GM18507 (cell line): ENCODE measurements at regions not wholly inside any gene's neighbourhood (a gene's known extent, or its start where the extent isn't known, plus 50 kb on each side); places are given as distances from the start of the nearest gene placed in this dataset.
A peak's percentile ranks its signal among the peaks of the same experiment; 100 is the strongest.

Source experiments
- DNase-seq: peaks from one replicate; pipeline ENCODE4 v3.0.0; 2011; ENCODE audit warnings: low read depth; ENCODE audit not compliant: insufficient read length; ENCODE audit errors: extremely low spot score
- FAIRE-seq: peaks from 2 replicates; lab custom pipeline; 2011; peaks lifted over from hg19 to GRCh38; lab: Jason Lieb, UNC

GRCh38 chr2:151096235-151096634 is 165.4 kb downstream of the RBM43 start:
- DNase-seq (no peak), FAIRE-seq (no peak)

- DNase-seq (no peak), FAIRE-seq (no peak)
Observed at GRCh38 chr2:151095463-151095862, 166.2 kb downstream of the RBM43 start.

- no peak for FAIRE-seq
Observed at GRCh38 chr2:151091583-151091982, 170.1 kb downstream of the RBM43 start.

GRCh38 chr2:151087377-151087776 is 174.3 kb downstream of the RBM43 start:
- DNase-seq = no peak
- no peak for FAIRE-seq

More at GRCh38 chr2:151091583-151091982, 170.1 kb downstream of the RBM43 start:
- DNase-seq = no peak

GRCh38 chr2:151085181-151085611 is 176.5 kb downstream of the RBM43 start:
- DNase-seq (no peak), FAIRE-seq (no peak)

GRCh38 chr2:151083856-151084795 is 177.5 kb downstream of the RBM43 start:
- DNase-seq = no peak
- no peak for FAIRE-seq

GRCh38 chr2:151078889-151079288 is 182.8 kb downstream of the RBM43 start:
- FAIRE-seq (no peak), DNase-seq (no peak)

GRCh38 chr2:151071906-151072305 is 189.8 kb downstream of the RBM43 start:
- no peak for FAIRE-seq
- DNase-seq = no peak

GRCh38 chr2:151071382-151071781 is 190.3 kb downstream of the RBM43 start:
- FAIRE-seq (no peak), DNase-seq (no peak)

GRCh38 chr2:151070253-151070652 is 191.4 kb downstream of the RBM43 start:
- FAIRE-seq = no peak
- no peak for DNase-seq

- no peak for FAIRE-seq
Observed at GRCh38 chr2:151067658-151068369, 193.8 kb downstream of the RBM43 start.

GRCh38 chr2:151063271-151063670 is 198.4 kb downstream of the RBM43 start:
- no peak for FAIRE-seq
- no peak for DNase-seq

More at GRCh38 chr2:151067658-151068369, 193.8 kb downstream of the RBM43 start:
- DNase-seq = no peak

- FAIRE-seq (no peak), DNase-seq (no peak)
Observed at GRCh38 chr2:151060287-151060686, 201.4 kb downstream of the RBM43 start.

- FAIRE-seq = no peak
Observed at GRCh38 chr2:151056870-151057269, 204.8 kb downstream of the RBM43 start.

GRCh38 chr2:151053661-151053990 is 208.0 kb downstream of the RBM43 start:
- no peak for DNase-seq
- FAIRE-seq = no peak

More at GRCh38 chr2:151056870-151057269, 204.8 kb downstream of the RBM43 start:
- DNase-seq = no peak

- FAIRE-seq = no peak
Observed at GRCh38 chr2:151052850-151053660, 208.6 kb downstream of the RBM43 start.

GRCh38 chr2:151051574-151052220 is 210.0 kb downstream of the RBM43 start:
- FAIRE-seq = peak; percentile 68

More at GRCh38 chr2:151052850-151053660, 208.6 kb downstream of the RBM43 start:
- no peak for DNase-seq

GRCh38 chr2:151049746-151050145 is 211.9 kb downstream of the RBM43 start:
- DNase-seq (no peak), FAIRE-seq (no peak)

More at GRCh38 chr2:151051574-151052220, 210.0 kb downstream of the RBM43 start:
- peak; percentile 2 for DNase-seq
